GM23338 (cell line): ENCODE measurements at regions not wholly inside any gene's neighbourhood (a gene's known extent, or its start where the extent isn't known, plus 50 kb on each side); places are given as distances from the start of the nearest gene placed in this dataset.

Experiments
- ATAC-seq: fragments of 200-7000 bp; cut with Tn5 transposase; 3 replicates; pipeline ENCODE4 v1.9.1; 2020
- DNase-seq: peaks from one replicate; pipeline ENCODE4 v3.0.0-alpha.2; 2015; ENCODE audit warnings: low spot score
- H2AFZ ChIP-seq: fragments of 200-600 bp; sonication (generic); 2 replicates; pipeline ENCODE4 v1.8.0; 2016; ENCODE audit warnings: antibody characterized with exemption, mild to moderate bottlenecking, moderate library complexity
- H3F3A ChIP-seq: fragments of 200-600 bp; sonication (generic); replicated peaks from 2 replicates; pipeline ENCODE4 v1.8.0; 2017; ENCODE audit warnings: antibody characterized with exemption, mixed run types, low read depth
- H3K27ac ChIP-seq: fragments of 200-600 bp; sonication (generic); 2 replicates; pipeline ENCODE4 v1.6.1; 2016; ENCODE audit warnings: low read depth
- H3K27me3 ChIP-seq: fragments of 200-600 bp; sonication (generic); 2 replicates; pipeline ENCODE4 v1.8.0; 2016; ENCODE audit warnings: mild to moderate bottlenecking, mixed run types, moderate library complexity; ENCODE audit not compliant: insufficient read depth
- H3K36me3 ChIP-seq: fragments of 200-600 bp; sonication (generic); 2 replicates; pipeline ENCODE4 v1.8.0; 2016; ENCODE audit warnings: mild to moderate bottlenecking; ENCODE audit not compliant: insufficient read depth
- H3K4me1 ChIP-seq: fragments of 200-600 bp; sonication (generic); 2 replicates; pipeline ENCODE4 v1.8.0; 2016; ENCODE audit warnings: mild to moderate bottlenecking, moderate library complexity; ENCODE audit not compliant: insufficient read depth
- H3K4me2 ChIP-seq: fragments of 200-600 bp; sonication (generic); 2 replicates; pipeline ENCODE4 v1.7.1; 2017; ENCODE audit warnings: mixed run types
- H3K4me3 ChIP-seq: fragments of 200-600 bp; sonication (generic); 2 replicates; pipeline ENCODE4 v1.6.1; 2016; ENCODE audit warnings: mixed run types
- H3K79me2 ChIP-seq: fragments of 200-600 bp; sonication (generic); replicated peaks from 2 replicates; pipeline ENCODE4 v1.8.0; 2017; ENCODE audit warnings: mild to moderate bottlenecking; ENCODE audit not compliant: insufficient read depth
- H3K9me2 ChIP-seq: fragments of 200-600 bp; sonication (generic); 2 replicates; pipeline ENCODE4 v1.8.0; 2017; ENCODE audit not compliant: insufficient read depth
- H4K20me1 ChIP-seq: fragments of 200-600 bp; sonication (generic); replicated peaks from 2 replicates; pipeline ENCODE4 v1.8.0; 2017; ENCODE audit warnings: mild to moderate bottlenecking; ENCODE audit not compliant: insufficient read depth
- H3K27ac Mint-ChIP-seq: 2 replicates; pipeline ENCODE4 v1.8.0; 2020; ENCODE audit warnings: inconsistent platforms, mild to moderate bottlenecking, moderate library complexity, mixed read lengths
- H3K27me3 Mint-ChIP-seq: 3 replicates; pipeline ENCODE4 v1.8.0; 2022; ENCODE audit warnings: low read depth, mild to moderate bottlenecking, moderate library complexity, mixed read lengths, inconsistent platforms; ENCODE audit not compliant: insufficient read depth, poor library complexity
- H3K36me3 Mint-ChIP-seq: 3 replicates; pipeline ENCODE4 v1.8.0; 2021; ENCODE audit warnings: low read depth, mild to moderate bottlenecking, inconsistent platforms, moderate library complexity, mixed read lengths
- H3K4me1 Mint-ChIP-seq: 3 replicates; pipeline ENCODE4 v1.8.0; 2020; ENCODE audit warnings: mild to moderate bottlenecking, inconsistent platforms, mixed read lengths
- H3K4me3 Mint-ChIP-seq: 3 replicates; pipeline ENCODE4 v1.8.0; 2021; ENCODE audit warnings: moderate library complexity, mild to moderate bottlenecking, inconsistent platforms, mixed read lengths
- H3K9me3 Mint-ChIP-seq: 3 replicates; pipeline ENCODE4 v1.8.0; 2020; ENCODE audit warnings: moderate library complexity, mild to moderate bottlenecking, inconsistent platforms, mixed read lengths
- CREB1 ChIP-seq: fragments of 250-450 bp; sonication (Bioruptor Pico); IDR thresholded peaks from 2 replicates; pipeline ENCODE4 v1.5.0; 2020; ENCODE audit warnings: low read depth, mild to moderate bottlenecking, moderate library complexity
- ETS1 ChIP-seq: IDR thresholded peaks from 2 replicates; pipeline ENCODE4 v1.6.1; 2016; ENCODE audit warnings: antibody characterized with exemption
- EZH2 ChIP-seq: fragments of 200-600 bp; sonication (generic); IDR thresholded peaks from one replicate; pipeline ENCODE4 v1.8.0; 2017; ENCODE audit warnings: antibody characterized with exemption, mild to moderate bottlenecking, low read depth; ENCODE audit not compliant: unreplicated experiment
- EZH2phosphoT487 ChIP-seq: fragments of 200-600 bp; sonication (generic); IDR thresholded peaks from one replicate; pipeline ENCODE4 v1.8.1; 2018; ENCODE audit warnings: antibody characterized with exemption; ENCODE audit not compliant: unreplicated experiment
- POLR2AphosphoS5 ChIP-seq: IDR thresholded peaks from 2 replicates; pipeline ENCODE4 v1.6.1; 2016; ENCODE audit warnings: antibody characterized with exemption, low read depth
- ZNF114 ChIP-seq: fragments of 250-450 bp; sonication (Bioruptor Pico); IDR thresholded peaks from 2 replicates; pipeline ENCODE4 v1.5.0; 2020; ENCODE audit warnings: mild to moderate bottlenecking, moderate library complexity
- ZNF331 ChIP-seq: fragments of 250-450 bp; sonication (Bioruptor Pico); IDR thresholded peaks from 2 replicates; pipeline ENCODE4 v1.5.0; 2020; ENCODE audit warnings: low read depth, mild to moderate bottlenecking, moderate library complexity
- ZNF462 ChIP-seq: fragments of 250-450 bp; sonication (Bioruptor Pico); IDR thresholded peaks from 2 replicates; pipeline ENCODE4 v1.5.0; 2020; ENCODE audit warnings: mild to moderate bottlenecking, moderate library complexity

- Histone ChIP-seq H3K4me3 (no peak overlapping the region), H2AFZ (no peak overlapping the region), H3K4me2 (no peak overlapping the region), H3K9me2 (peaks cover 16% of the 10 kb centered on the region), H3K36me3 (no peaks in the 10 kb centered on the region), H3K27ac (no peak overlapping the region), H4K20me1 (no peaks in the 10 kb centered on the region; the same call in 1 of the 2 replicates), H3F3A (no peaks in the 10 kb centered on the region), H3K4me1 (peaks cover 1% of the 10 kb centered on the region; the same call in 1 of the 2 replicates), H3K79me2 (no peaks in the 10 kb centered on the region), H3K27me3 (no peaks in the 10 kb centered on the region)
- no peak overlapping the region for H3K27ac Mint-ChIP-seq
- no peak for TF ChIP-seq EZH2phosphoT487
- no peak for TF ChIP-seq CREB1 (CRISPR knock-in tag)
- TF ChIP-seq EZH2: no peak
- no peak for TF ChIP-seq ZNF462 (CRISPR knock-in tag)
- no peak for TF ChIP-seq ZNF331 (CRISPR knock-in tag)
- no peak for TF ChIP-seq ETS1
- TF ChIP-seq ZNF114 (CRISPR knock-in tag): no peak
- no peak for TF ChIP-seq POLR2AphosphoS5
- H3K9me3 Mint-ChIP-seq: no peaks in the 10 kb centered on the region; the same call in 2 of the 3 replicates
- ATAC-seq (no peak), DNase-seq (no peak)
- no peaks in the 10 kb centered on the region for H3K36me3 Mint-ChIP-seq
- peaks cover 2% of the 10 kb centered on the region; the same call in 2 of the 3 replicates for H3K4me1 Mint-ChIP-seq
- H3K4me3 Mint-ChIP-seq: no peak overlapping the region
- peaks cover 2% of the 10 kb centered on the region for H3K27me3 Mint-ChIP-seq
Observed at GRCh38 chr5:71969460-71969859, 137.8 kb upstream of the MAP1B start.
